OCI-LY3 (cell line): ENCODE measurements at regions not wholly inside any gene's neighbourhood (a gene's known extent, or its start where the extent isn't known, plus 50 kb on each side); places are given as distances from the start of the nearest gene placed in this dataset.
"Not testable (repeated sequence)": the region's sequence is repeated elsewhere in the genome, so short reads cannot be mapped to it uniquely, and the experiment has no call there.

Experiments used
- H2AFZ ChIP-seq: fragments of 200-600, 300-600 bp; shearing (Covaris generic); 2 replicates; pipeline ENCODE4 v1.6.0; 2014; ENCODE audit warnings: antibody characterized with exemption, low read depth, low read length
- H3K27ac ChIP-seq: fragments of 200-600, 300-600 bp; sonication (generic); 2 replicates; pipeline ENCODE4 v1.5.1; 2014; ENCODE audit warnings: mild to moderate bottlenecking, low read length, moderate library complexity, mixed read lengths
- H3K27me3 ChIP-seq: fragments of 200-600, 300-600 bp; sonication (generic); 2 replicates; pipeline ENCODE4 v1.6.1; 2014; ENCODE audit warnings: low read depth, low read length, mixed read lengths
- H3K36me3 ChIP-seq: fragments of 200-600, 300-600 bp; sonication (generic); replicated peaks from 2 replicates; pipeline ENCODE3; 2014; ENCODE audit warnings: low read depth, low read length, mixed read lengths
- H3K4me1 ChIP-seq: fragments of 300-600, 200-600 bp; sonication (generic); 2 replicates; pipeline ENCODE4 v1.6.1; 2014; ENCODE audit warnings: low read length, mixed read lengths
- H3K4me2 ChIP-seq: fragments of 200-600, 300-600 bp; sonication (generic); 2 replicates; pipeline ENCODE4 v1.6.1; 2014; ENCODE audit warnings: low read length, mixed read lengths
- H3K4me3 ChIP-seq: fragments of 300-600, 200-600 bp; sonication (generic); 2 replicates; pipeline ENCODE4 v1.5.1; 2014; ENCODE audit warnings: antibody characterized with exemption, mild to moderate bottlenecking, low read length, moderate library complexity
- H3K79me2 ChIP-seq: fragments of 300-600, 200-600 bp; shearing (Covaris generic); 2 replicates; pipeline ENCODE4 v1.6.1; 2014; ENCODE audit warnings: mild to moderate bottlenecking, low read length, mixed read lengths
- H3K9ac ChIP-seq: fragments of 300-600, 200-600 bp; shearing (Covaris generic); 2 replicates; pipeline ENCODE4 v1.6.0; 2014; ENCODE audit warnings: mild to moderate bottlenecking, low read length, moderate library complexity
- H3K9me3 ChIP-seq: fragments of 200-600, 300-600 bp; shearing (Covaris generic); 2 replicates; pipeline ENCODE4 v1.6.1; 2014; ENCODE audit warnings: low read length, mixed read lengths; ENCODE audit not compliant: insufficient read depth
- H4K20me1 ChIP-seq: fragments of 200-600, 300-600 bp; sonication (generic); 2 replicates; pipeline ENCODE4 v1.6.1; 2016; ENCODE audit warnings: low read length, mixed read lengths; ENCODE audit not compliant: insufficient read depth
- CTCF ChIP-seq: fragments of 200-600, 300-600 bp; sonication (generic); IDR thresholded peaks from 2 replicates; pipeline ENCODE4 v1.5.1; 2014; ENCODE audit warnings: antibody characterized with exemption, low read length, low read depth
- EZH2phosphoT487 ChIP-seq: fragments of 200-600 bp; shearing (Covaris generic); IDR thresholded peaks from 2 replicates; pipeline ENCODE4 v1.6.1; 2018; ENCODE audit warnings: antibody characterized with exemption, mixed run types, low read depth

- no peak overlapping the region for H2AFZ ChIP-seq
- no peak overlapping the region for H3K4me3 ChIP-seq
- H3K27ac ChIP-seq = no peak overlapping the region
- no peaks in the 10 kb centered on the region for H3K79me2 ChIP-seq
- H4K20me1 ChIP-seq = no peaks in the 10 kb centered on the region
- no peak for TF ChIP-seq CTCF
- no peak for TF ChIP-seq EZH2phosphoT487
- H3K36me3 ChIP-seq = no peaks in the 10 kb centered on the region
- H3K4me2 ChIP-seq = no peak overlapping the region
- H3K9ac ChIP-seq = no peak overlapping the region
- no peaks in the 10 kb centered on the region for H3K9me3 ChIP-seq
- no peaks in the 10 kb centered on the region for H3K4me1 ChIP-seq
- no peaks in the 10 kb centered on the region for H3K27me3 ChIP-seq
Measured at GRCh38 chr6:170003027-170003426, 251.6 kb downstream of the ERMARD start.

- H3K27me3 ChIP-seq, H3K36me3 ChIP-seq, H3K79me2 ChIP-seq, H4K20me1 ChIP-seq, H3K9ac ChIP-seq, H3K4me1 ChIP-seq, H3K27ac ChIP-seq, H3K4me3 ChIP-seq, H2AFZ ChIP-seq, H3K9me3 ChIP-seq, H3K4me2 ChIP-seq: not testable (repeated sequence)
Measured at GRCh38 chr6:170001782-170002181, 250.4 kb downstream of the ERMARD start.

DNA sequence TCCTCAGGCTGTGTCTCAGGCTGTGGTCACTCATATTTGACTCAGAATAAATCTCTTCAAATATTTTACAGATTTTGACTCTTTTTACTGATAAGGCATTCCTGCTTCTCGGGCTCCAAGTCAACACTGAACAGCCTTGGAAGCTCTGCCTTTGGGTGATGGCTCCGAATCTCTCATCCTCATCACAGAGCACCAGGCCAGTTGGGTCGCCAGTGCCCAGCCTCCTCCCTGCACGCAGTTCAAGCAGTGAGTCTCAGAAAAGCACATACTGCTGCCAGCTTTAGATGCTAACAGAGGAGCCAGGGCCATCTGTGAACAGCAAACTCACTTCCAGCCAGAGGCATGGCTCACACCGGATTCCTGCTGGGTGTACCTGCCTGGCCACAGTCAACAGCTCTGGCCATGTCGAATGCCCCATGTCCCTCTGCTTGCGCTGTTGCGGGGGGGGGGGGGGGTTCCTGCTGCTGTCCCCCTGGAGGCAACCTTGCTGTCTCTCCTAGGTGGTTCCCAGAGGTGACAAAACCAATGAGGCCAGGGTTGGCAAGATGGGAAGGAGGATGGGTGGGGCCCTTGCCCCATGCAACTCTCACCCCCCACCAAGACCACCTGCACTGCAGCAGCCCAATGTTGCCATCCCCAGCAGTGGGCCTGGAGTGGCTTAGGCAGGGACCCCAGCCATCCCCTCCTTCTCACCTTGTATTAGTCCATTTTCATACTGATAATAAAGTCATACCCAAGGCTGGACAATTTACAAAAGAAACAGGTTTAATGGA, 248.8 kb downstream of the ERMARD start:
- Histone ChIP-seq H3K4me3 (no peak overlapping the region), H3K27me3 (no peaks in the 10 kb centered on the region), H2AFZ (no peak overlapping the region), H3K27ac (no peak overlapping the region), H3K9me3 (no peaks in the 10 kb centered on the region), H3K9ac (no peak overlapping the region), H3K79me2 (no peaks in the 10 kb centered on the region), H4K20me1 (no peaks in the 10 kb centered on the region), H3K36me3 (no peaks in the 10 kb centered on the region), H3K4me1 (no peaks in the 10 kb centered on the region), H3K4me2 (no peak overlapping the region)
- TF ChIP-seq EZH2phosphoT487 (no peak), CTCF (no peak)

GRCh38 chr6:169999367-169999766, 247.9 kb downstream of the ERMARD start:
- Histone ChIP-seq H3K27ac (no peak overlapping the region), H3K4me1 (no peaks in the 10 kb centered on the region), H3K79me2 (no peaks in the 10 kb centered on the region), H3K9ac (no peak overlapping the region), H3K4me3 (no peak overlapping the region), H3K4me2 (no peak overlapping the region), H3K27me3 (no peaks in the 10 kb centered on the region), H3K36me3 (no peaks in the 10 kb centered on the region), H4K20me1 (no peaks in the 10 kb centered on the region), H2AFZ (no peak overlapping the region), H3K9me3 (no peaks in the 10 kb centered on the region)
- TF ChIP-seq CTCF (no peak), EZH2phosphoT487 (no peak)

DNA sequence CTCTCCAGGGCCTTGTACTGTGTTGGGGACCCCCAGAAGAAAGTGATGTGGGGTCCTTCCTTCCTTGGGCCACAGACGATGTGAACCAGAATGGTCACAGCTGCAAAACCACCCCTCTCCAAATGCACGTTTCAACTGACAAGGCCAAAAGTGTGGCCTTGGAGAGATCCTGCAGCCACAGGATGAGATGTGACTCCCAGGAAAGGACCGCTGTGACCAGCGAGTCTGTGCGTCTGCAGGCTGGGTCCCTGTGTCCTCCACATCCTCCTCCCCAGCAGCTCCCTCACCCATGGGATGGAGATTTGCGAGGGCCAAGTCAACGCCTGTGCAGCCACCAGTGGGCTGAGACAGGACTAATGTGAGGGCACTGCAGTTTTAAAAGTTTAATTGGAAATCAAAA, 247.0 kb downstream of the ERMARD start:
- H3K27me3 ChIP-seq = no peaks in the 10 kb centered on the region
- H3K36me3 ChIP-seq = no peaks in the 10 kb centered on the region
- TF ChIP-seq EZH2phosphoT487 = no peak
- TF ChIP-seq CTCF = no peak
- no peaks in the 10 kb centered on the region for H4K20me1 ChIP-seq
- H3K9ac ChIP-seq = no peak overlapping the region
- no peak overlapping the region for H2AFZ ChIP-seq
- H3K4me3 ChIP-seq = no peak overlapping the region
- no peak overlapping the region for H3K4me2 ChIP-seq
- no peaks in the 10 kb centered on the region for H3K9me3 ChIP-seq
- H3K27ac ChIP-seq = no peak overlapping the region
- no peaks in the 10 kb centered on the region for H3K79me2 ChIP-seq
- H3K4me1 ChIP-seq = no peaks in the 10 kb centered on the region
